Fibroblast of skin of abdomen (primary cell): ENCODE measurements at regions not wholly inside any gene's neighbourhood (a gene's known extent, or its start where the extent isn't known, plus 50 kb on each side); places are given as distances from the start of the nearest gene placed in this dataset.

Source experiments
- DNase-seq: peaks from one replicate; pipeline ENCODE4 v3.0.0-alpha.2; 2013

DNA sequence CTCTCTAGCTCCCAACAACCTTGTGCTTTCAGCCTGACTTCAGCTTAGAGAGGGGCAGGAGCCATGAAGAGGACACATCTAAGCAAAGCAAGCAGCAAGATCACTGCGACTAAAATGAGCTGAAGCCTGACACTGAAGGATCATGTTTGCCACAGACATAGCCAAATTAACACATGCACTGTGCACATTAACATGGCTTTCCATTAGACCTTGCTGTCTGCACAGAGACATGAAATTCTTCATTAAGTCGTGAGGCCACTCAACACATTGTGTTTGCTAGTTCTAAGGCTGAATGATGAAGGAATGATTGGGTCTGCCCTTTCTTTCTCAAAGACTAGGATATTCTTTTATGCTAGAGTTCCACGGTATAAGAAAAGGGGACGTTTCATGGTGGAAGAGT is 558.3 kb upstream of the PSMD7 start:
- no peak for DNase-seq

DNA sequence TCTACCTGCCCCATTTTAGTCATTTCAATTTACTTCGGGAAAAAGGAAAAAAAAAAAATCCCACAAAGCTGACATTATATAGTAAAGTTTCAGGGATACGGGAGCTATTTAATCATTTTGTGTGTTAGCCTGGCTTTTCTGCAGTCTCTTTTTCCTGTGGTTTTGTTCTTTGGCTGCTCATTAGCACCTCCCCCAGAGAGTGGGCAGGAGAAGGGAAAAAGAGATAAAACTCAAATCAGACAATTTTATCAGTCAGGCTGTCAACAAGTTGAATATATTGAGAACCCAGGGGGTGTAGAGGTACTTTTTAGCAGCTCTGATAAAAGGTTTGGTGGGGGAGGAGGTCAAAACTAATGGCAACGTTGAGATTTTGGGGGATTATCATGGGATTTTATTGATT is 559.0 kb upstream of the PSMD7 start:
- DNase-seq, result no peak

DNA sequence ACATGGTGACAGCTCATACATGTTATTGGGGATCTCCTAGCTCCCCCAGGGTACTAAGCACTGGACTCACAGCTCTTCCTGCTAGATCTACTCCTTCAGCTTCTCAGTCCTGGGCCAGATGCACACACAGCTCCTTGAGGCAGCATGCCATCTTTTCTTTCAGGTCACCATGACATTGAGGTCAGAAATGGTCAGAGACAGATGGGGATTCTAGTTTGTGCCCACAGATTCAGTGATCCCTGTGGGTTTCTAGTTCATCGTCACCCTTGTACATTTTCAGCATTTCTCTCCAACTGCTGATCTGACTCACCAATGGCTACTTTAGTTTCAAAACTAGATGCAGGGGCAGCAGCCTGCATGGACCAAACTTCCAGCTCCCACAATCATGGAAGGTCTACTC is 560.7 kb upstream of the PSMD7 start:
- no peak for DNase-seq

DNA sequence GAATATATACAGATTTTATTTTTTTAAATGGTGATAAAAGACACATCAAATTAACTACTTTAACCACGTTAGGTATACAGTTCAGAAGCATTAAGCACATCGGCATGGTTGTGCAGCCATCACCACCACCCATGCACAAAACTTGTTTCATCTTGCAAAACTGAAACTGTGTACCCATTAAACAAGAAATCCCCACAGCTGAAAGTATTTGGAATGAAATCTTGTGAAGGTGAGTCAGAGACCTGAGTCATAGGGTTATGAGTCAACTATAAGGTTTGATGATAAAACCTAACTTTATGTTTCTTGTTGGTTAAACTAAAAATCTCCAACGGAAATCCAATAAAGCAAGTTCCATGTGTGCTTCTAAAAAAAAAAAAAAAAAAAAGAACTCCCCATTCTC is 561.6 kb upstream of the PSMD7 start:
- peak; percentile 57 for DNase-seq

DNA sequence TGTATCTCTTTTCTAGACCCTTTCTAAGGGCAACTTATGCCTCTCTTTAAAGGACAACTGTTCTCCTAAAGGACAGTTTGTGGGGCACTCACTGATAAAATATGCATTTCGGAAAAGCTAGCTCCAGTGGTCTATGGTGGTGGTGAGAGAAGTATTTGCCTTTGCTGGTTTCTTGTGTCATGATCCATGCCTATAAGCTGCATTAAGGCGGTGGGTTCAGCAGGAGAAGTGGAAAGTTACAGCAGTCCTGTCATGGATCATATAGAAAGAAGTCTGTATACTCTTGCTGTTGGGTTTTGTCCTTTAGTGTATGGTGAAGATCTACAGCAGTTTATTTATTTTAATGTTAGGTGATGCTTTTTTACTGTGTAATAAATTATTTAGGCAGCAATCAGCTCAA is 563.9 kb upstream of the PSMD7 start:
- DNase-seq, result no peak

DNA sequence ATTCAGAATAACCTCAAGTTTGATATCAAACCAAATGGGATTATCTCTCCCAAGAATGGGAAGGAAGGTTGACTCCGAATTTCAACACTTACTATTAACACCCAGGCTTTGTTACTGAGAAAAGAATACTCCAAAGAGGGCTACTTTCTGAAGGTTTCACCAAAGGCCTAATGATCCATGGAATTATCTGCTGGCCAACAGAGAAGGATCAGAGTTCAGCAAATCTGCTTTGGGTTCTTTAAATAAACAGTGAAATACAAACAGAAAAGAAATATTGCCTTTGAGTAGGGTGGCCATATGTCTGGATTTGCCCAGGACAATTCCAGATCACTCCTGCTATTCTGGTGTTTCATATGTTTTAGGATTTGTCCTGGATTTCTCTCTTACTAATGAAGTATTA is 564.5 kb upstream of the PSMD7 start:
- no peak for DNase-seq

DNA sequence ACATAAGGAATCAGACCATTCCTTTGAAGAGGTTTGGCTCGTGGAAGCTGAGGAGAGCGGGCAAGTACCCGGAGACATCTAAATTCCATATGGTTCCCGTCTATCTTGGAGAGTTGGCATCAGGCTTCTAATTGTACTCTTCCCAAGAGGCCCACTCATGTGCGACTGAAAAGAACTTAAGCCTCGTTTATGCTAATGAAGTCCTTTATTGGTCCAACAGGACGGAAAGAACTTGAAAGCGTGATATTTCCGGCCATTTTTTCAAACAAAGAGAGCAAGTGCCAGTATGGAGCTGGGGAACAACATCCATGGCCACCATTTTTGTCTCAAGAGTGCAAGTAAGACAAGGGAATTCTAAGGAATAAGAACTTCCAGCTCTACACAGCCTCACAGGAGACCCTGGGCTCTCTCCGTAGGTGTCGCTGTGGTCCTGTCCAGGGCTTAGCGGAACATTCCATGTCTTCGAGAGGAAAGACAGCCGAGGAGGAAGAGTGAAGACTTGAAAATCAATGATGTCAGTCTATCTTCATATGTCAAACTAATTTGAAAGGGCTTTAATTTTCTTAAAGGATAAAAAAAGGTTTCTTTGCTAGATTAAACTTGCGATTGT is 566.0 kb upstream of the PSMD7 start:
- no peak for DNase-seq

DNA sequence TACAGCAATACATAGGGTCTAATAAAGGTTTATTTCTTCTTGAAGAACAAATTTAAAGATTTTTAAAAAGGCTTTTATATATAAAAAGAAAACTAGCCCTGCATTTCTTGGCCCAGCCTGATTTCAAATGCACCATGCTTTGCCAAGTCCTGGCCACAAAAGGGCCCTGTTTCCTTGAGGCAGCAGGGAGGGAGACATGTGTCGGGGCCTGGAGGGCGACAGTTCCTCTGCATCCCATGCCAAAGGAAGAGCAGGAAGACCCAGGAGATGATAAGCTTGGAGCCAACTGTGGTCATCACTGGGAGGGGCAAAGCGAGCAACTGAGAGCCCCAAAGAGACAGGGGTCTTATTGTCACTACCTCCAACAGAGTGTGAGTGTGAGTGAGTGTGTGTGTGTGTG is 571.5 kb upstream of the PSMD7 start:
- DNase-seq, result no peak

DNA sequence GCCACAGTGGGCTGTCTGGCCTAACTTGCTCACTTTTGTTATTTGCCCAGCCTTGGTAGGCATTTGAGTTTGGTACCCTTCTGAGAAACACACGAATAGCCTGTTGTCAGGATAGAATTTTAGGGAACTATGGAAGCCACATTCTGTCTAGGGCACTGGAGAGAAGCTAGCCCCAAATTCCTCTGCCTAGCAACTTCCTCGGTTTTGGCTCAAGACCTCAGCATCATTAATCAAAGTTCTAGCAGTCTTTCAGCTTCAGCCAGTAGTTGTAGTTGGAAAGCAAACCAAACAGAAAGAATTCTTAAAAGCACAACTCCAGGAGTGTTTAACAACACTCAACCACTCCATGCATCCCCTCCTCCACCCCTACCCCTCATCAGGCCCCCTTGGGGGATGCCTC is 572.1 kb upstream of the PSMD7 start:
- no peak for DNase-seq

DNA sequence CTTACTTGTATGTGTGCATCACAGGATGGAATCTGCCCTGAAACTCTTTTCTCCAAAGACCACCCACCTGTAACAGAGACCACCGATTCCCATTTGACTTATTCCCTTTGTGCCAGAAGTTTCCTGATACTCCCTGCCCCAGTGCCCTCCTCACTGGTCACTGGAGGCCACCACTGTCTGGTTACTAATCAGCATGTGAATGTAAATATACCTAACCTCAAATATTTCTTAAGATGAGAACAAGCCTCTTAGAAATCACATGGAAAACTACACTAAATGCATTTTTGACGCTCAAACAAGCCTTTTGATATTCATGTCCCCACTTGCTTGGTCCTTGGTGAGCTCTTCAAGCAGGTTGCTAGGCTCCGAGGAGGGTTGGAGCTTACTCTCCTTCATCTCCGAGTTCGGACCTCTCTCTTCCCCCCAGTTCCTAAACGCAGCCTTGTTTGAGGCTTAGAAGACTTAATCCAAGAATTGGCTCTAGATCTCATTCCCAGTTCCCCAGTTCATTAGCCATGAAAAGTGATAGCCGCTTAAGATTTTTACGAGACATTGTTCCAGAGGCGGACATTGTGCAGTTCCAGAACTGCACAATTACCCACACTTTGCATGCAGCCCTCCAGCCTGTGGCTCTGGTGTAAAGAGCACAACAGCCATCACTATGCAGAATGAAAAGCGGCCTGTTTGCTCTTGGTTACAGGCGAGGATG is 579.2 kb upstream of the PSMD7 start:
- no peak for DNase-seq

DNA sequence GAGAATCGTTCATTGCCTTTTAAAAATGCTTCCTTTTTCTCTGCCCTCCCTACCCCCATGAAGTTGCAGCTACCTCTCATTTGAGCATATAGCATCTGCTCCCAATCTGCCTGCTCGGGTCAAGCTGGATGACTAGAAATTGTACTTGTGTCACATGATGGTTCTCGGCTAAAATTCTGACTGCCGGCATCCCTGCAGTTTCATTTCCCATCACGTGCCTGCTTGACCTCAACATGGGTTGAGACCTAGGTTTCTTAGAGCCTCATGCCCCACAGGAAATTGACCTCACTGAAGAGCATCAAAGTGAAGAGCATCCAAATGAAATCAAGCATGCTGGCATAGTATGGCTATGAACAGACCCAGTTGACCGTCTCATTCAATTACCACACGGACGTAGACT is 581.6 kb upstream of the PSMD7 start:
- DNase-seq, result no peak

DNA sequence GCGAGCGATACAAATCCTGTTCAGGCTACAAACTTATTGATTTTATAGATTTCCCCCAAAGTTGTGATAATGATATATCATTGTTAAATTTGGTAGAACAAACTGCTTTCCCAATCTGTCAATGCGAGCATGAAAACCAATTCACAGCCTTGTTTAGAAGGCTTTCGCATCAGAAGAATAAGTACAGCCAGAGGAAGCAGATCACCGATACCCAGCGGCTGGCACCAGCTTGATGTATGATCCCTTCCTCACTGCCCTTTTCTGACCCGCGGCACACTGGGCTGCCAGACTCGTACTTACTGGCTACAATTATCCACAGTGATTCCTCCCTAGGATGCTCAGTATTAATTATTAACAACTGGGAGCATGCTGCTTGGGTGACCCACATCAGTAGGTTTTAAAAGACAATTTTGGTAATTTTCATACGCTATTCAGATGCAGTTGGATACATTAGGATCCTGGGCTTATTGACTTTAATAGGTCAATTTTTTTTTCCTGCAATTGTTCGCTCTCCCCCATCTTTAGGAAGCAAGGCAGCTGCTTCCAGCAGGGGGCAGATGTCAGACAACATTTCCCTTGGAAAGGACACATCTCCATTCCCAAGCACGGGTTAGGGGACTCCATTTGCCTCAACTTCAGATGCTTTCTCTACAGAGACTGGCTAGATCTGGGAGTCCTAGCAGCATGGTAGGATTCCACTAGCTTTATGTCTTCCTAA is 582.7 kb upstream of the PSMD7 start:
- peak; percentile 18 for DNase-seq

DNA sequence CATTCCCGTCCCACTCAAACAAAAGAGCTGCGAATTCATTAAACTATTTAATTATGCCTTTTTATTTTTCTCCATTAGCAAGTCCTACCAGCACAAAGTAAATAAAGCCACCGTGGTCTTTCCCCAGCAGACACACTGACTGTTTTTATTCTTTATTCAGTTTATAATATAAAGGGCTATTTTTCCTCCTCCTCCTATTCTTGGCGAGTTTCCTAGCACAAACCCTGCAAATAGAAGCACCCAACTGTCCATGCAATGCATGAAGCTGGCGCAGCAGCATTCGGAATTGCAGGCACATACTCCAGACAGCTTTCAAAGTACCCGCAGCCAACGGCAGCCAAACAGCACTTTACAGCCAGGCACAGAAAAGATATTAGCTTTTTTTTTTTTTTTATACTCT is 583.4 kb upstream of the PSMD7 start:
- DNase-seq, result no peak

DNA sequence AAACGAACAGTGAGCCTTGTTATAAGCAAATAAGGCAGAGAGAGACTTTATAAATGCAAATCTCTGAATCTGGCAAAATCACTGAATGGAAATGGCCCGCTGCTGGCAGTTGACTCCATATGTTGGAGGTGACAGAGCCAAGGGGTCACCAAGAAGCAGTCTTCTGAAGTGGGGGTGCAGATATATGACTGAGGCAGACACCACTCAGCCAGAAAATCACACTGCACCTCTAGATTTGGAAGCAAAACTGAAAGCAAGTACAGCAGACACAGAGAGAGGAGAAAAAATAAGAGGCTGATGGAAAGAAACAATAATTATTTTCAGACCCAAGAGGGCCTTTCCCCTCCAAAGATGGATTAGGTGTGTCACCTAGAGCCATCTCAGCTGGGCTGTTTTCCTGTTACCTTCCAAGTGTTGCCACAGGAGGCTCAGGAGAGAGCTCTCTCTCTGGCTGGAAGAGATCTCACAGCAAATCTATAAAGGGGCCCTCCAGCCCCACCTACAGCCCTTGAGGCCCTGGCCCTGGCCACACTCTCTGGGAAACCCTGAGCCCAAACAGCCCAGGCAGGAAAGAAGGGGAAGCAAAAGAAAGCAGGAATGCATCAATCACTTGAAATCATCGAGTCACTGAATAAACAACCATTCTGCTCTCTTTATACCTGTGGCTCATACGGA is 585.1 kb upstream of the PSMD7 start:
- DNase-seq, result no peak

DNA sequence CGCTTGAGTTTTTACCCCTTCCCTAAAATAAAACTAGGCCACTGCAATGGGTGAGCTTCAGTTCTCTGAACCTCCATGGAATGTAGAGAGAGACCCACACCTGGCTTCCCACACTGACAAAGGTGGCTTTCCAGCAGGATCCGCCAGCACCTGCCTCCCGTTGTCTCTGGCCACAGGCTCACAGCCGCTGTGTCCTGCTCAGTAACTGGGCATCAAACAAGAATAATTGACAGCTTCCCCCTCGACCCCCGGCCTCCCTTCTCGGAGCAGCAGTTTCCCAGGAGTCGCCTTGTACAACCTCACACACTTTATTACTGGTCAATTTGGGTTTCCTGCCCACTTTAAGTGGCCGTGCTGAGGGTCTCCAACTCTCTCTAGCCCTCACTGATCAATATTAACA is 586.1 kb upstream of the PSMD7 start:
- DNase-seq, result no peak

DNA sequence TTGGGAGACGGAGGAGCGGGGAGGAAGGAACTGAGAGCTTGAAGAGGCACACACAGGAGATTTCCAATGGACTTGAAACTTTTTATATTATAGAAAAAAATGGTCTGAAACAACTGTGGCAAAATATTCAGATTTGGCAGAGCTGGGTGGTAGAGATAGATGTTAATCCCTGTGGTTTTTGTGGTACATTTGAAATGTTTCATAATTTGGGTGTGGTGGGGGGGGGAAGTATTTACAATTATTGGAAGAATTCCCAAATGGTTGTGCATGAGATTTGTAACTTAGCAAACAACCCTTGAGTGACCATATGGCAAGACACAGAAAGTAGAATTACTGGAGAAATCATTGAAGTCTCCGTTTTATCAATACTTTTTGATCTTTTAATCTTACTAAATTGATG is 588.8 kb upstream of the PSMD7 start:
- DNase-seq, result no peak

DNA sequence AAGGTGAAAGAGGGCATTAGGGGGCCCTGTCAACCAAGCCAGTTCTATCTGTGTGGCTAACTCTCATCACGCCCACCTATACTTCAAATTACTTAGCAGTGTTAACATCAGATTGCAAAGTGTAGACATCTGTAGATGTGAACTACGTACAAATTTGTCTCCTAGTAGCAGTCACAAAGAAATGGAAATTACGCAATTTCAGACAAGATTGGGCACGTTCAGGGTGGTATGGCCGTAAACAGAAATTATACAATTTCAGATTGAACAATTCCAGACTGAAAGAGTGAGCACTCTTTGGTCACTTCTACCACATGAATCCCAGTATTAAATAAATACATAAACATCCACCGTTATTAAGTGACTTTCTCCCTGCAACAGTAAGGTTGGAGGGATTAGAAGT is 592.7 kb upstream of the PSMD7 start:
- no peak for DNase-seq

DNA sequence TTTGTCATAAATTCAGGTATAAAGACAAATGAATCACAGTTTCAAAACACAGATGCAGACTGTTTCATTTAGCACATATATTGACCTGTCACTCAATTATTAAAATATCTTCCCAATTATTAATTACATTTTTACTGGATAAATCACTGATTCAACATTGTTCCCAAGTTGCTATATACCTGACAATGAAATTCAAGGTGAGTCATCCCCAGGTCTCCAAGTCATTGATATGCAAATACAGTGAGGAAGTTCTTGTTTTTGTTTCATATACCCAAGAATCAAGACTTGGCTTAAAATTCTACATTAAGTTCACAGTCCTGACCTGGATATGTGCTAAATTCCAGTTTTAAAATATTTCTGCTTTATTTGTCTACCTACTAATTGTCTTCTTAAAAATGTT is 599.3 kb upstream of the PSMD7 start:
- DNase-seq, result no peak

DNA sequence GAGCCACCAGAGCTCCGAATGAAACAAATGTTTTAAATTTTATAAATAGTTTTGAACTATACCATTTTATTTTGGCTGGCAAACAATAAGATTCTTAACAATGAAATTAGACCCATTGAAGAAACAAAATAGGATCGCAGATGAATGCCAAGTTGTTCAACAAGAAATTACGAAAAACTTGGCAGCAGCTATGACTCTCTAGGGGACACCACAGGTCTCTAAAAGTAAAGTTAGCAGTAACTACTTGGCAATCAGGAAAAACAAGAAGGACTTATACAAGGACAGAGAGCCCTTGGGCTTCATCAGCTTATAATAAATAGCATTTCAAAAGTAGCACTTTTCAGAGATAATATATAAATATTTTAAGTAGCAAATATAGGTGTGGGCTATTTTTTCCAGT is 603.8 kb upstream of the PSMD7 start:
- no peak for DNase-seq

DNA sequence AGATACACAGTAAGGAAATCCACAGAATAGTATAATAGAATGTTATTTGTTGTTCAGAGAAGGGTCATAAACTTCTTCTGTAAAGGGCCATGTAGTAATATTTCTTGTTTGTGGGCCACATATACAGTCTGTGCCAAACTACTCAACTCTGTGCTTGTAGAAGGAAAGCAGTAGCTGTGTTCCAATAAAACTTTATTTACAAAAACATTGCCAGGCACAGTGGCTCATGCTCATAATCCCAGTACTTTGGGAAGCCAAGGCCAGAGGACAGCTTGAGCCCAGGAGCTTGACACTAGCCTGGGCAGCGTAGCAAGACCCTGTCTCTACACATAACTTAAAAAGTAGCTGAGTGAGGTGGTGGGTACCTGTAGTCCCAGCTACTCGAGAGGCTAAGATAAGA is 612.8 kb upstream of the PSMD7 start:
- DNase-seq, result no peak

DNA sequence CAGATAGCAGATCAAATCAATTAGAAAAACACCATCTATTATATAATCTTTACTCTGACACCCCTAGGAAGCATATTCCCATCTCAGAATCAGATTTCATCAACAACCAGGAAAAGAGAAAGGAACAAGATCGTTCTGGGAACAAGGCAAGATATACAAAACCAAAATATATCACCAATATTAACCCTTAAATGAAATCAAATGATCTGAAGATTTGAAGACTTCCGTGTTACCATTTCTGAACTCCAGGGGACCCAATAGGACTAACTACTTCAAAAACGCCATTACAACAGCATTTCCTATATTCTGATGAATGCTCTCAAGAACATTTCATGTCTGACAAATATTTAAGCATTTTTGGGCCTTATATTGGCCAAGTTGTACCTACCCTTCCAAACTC is 624.2 kb upstream of the ZFHX3 start:
- DNase-seq, result no peak

DNA sequence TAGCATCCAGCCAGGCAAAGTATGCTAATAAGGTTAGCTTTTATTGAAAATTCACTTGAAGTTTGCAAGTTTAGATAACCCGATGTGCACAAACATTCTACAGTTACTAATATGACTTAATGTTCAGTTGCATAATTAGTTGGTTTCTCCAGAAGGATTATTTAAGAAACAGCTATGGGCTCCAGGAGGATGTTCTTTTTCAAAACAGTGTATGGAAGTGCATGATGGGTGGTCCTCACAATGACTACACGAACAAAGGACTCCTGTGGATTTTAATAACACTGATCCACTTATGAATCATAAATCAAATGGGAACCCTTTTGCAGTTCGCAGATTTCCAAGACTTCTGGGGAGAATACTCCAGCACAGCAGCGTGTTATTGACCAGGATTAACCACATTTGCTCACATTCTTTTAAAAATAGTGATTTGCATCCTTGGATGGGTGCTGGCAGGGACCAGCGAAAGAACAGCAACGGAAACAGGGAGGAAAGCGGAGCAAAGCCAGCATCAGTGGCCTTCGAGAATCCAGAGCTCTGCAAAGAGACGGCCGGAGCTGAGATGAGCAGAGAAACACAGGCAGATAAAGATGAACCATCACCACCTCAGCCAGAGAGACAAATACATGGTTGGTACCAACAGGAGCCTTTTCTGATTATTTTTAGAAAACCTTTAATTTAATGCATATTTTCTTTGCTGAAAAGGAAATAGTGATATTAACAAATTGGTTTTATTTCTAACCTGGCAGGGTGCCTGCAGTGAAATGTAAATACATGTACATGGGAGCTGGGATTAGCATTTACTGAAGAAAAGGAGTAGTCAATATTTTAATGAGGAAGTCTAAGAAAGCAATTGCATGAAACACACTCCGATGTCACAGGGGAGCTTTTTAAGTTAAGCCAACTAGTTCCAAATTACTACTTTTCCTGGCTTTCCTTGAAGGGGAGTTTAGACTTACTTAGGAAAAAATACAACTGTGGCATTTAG is 623.2 kb upstream of the ZFHX3 start:
- no peak for DNase-seq
